Kidney (tissue), 13 donors: ENCODE measurements at regions not wholly inside any gene's neighbourhood (a gene's known extent, or its start where the extent isn't known, plus 50 kb on each side); places are given as distances from the start of the nearest gene placed in this dataset.

Experiments
- DNase-seq, 5 donors: peaks; one replicate each; pipeline ENCODE4 v3.0.0-alpha.2; 2013 to 2020
- FAIRE-seq: peaks from 2 replicates; lab custom pipeline; 2012; peaks lifted over from hg19 to GRCh38; lab: Jason Lieb, UNC
- H3K27ac ChIP-seq, 2 donors: one replicate each; pipeline ENCODE4 v1.7.0; 2013; ENCODE audit warnings: low read depth in 2 of 2, low read length in 2 of 2, inconsistent platforms in 1 of 2
- H3K27me3 ChIP-seq: one replicate; pipeline ENCODE4 v1.7.1; 2013; ENCODE audit warnings: low read length, inconsistent platforms; ENCODE audit not compliant: control insufficient read depth, insufficient read depth
- H3K36me3 ChIP-seq, 3 donors: one replicate each; pipeline versions ENCODE4 v1.7.0 to v1.7.1; 2013; ENCODE audit warnings: low read length in 3 of 3, control low read depth in 1 of 3, inconsistent platforms in 1 of 3; ENCODE audit not compliant: insufficient read depth in 3 of 3, control insufficient read depth in 2 of 3
- H3K4me1 ChIP-seq, 3 donors: one replicate each; pipeline versions ENCODE4 v1.7.0 to v1.7.1; 2013; ENCODE audit warnings: low read length in 3 of 3, inconsistent platforms in 1 of 3, low read depth in 1 of 3; ENCODE audit not compliant: control insufficient read depth in 2 of 3, insufficient read depth in 2 of 3
- H3K4me3 ChIP-seq, 3 donors: one replicate each; pipeline versions ENCODE4 v1.7.0 to v1.8.1; 2013; ENCODE audit warnings: low read length in 3 of 3, control low read depth in 1 of 3, inconsistent platforms in 1 of 3
- H3K9ac ChIP-seq, 3 donors: one replicate each; pipeline versions ENCODE4 v1.7.0 to v1.7.1; 2013; ENCODE audit warnings: low read length in 3 of 3, control low read depth in 1 of 3, inconsistent platforms in 1 of 3
- H3K9me3 ChIP-seq, 3 donors: one replicate each; pipeline versions ENCODE4 v1.7.0 to v1.7.1; 2013; ENCODE audit warnings: low read length in 3 of 3, control low read depth in 1 of 3, inconsistent platforms in 1 of 3; ENCODE audit not compliant: control insufficient read depth in 2 of 3, insufficient read depth in 1 of 3
- CTCF ChIP-seq: IDR thresholded peaks from 3 replicates; pipeline ENCODE4 v1.5.1; 2012; ENCODE audit warnings: mild to moderate bottlenecking, moderate library complexity, borderline replicate concordance; ENCODE audit not compliant: insufficient read depth; ENCODE audit errors: extremely low read depth
- intact Hi-C: fragments of 100-400 bp; cut with DNase I; formaldehyde crosslinking; loops from one replicate; pipeline ENCODE4 v1.11.1; 2022
- donor health status: control.
- donor health status: control.
- donor health status: control.
- donor health status: control.
- donor health status: control.
- donor health status: DM: yes; HTN: yes; CAD: no.
- donor health status: Normal renal cell carcinoma (clear cell type).

GRCh38 chr5:135106136-135106535 is 72.1 kb upstream of the PITX1 start:
- no peaks in the 10 kb centered on the region for H3K27me3 ChIP-seq
- no peak for TF ChIP-seq CTCF
- FAIRE-seq, result no peak

GRCh38 chr5:135105105-135105484 is 71.1 kb upstream of the PITX1 start:
- Histone ChIP-seq H3K27ac (no peak overlapping the region), H3K27me3 (no peaks in the 10 kb centered on the region), H3K4me1 (no peaks in the 10 kb centered on the region), H3K36me3 (no peaks in the 10 kb centered on the region), H3K4me3 (no peak overlapping the region), H3K9me3 (no peaks in the 10 kb centered on the region), H3K9ac (no peak overlapping the region)
- TF ChIP-seq CTCF, result no peak
- DNase-seq (no peak), FAIRE-seq (no peak)
- intact Hi-C loops, result no loop called here

More at GRCh38 chr5:135106136-135106535, 72.1 kb upstream of the PITX1 start:
- no peak overlapping the region for H3K9ac ChIP-seq
- no peaks in the 10 kb centered on the region for H3K4me1 ChIP-seq
- H3K27ac ChIP-seq, result no peak overlapping the region
- intact Hi-C loops, result no loop called here
- no peak for DNase-seq
- H3K36me3 ChIP-seq, result no peaks in the 10 kb centered on the region
- no peaks in the 10 kb centered on the region for H3K9me3 ChIP-seq
- H3K4me3 ChIP-seq, result no peak overlapping the region

- Histone ChIP-seq H3K4me3 (no peak overlapping the region), H3K36me3 (no peaks in the 10 kb centered on the region), H3K4me1 (no peaks in the 10 kb centered on the region), H3K27ac (no peak overlapping the region), H3K27me3 (no peaks in the 10 kb centered on the region), H3K9ac (no peak overlapping the region), H3K9me3 (no peaks in the 10 kb centered on the region)
- intact Hi-C loops, result no loop called here
- TF ChIP-seq CTCF, result no peak
- FAIRE-seq (no peak), DNase-seq (peak in 2 of 5 donors; percentile 52 to 88)
Observed at GRCh38 chr5:135103575-135103853, 69.5 kb upstream of the PITX1 start.

GRCh38 chr5:135102716-135103574 is 68.9 kb upstream of the PITX1 start:
- no peak overlapping the region for H3K4me3 ChIP-seq
- no peak overlapping the region for H3K9ac ChIP-seq
- TF ChIP-seq CTCF, result no peak
- intact Hi-C loops, result no loop called here
- no peaks in the 10 kb centered on the region for H3K4me1 ChIP-seq
- no peak overlapping the region for H3K27ac ChIP-seq
- DNase-seq (peak in 1 of 5 donors; percentile 27), FAIRE-seq (no peak)
- H3K27me3 ChIP-seq, result no peaks in the 10 kb centered on the region
- no peaks in the 10 kb centered on the region for H3K9me3 ChIP-seq
- H3K36me3 ChIP-seq, result no peaks in the 10 kb centered on the region
